Fibroblast of skin of scalp (primary cell): ENCODE measurements at regions not wholly inside any gene's neighbourhood (a gene's known extent, or its start where the extent isn't known, plus 50 kb on each side); places are given as distances from the start of the nearest gene placed in this dataset.

Experiments used
- DNase-seq: peaks from one replicate; pipeline ENCODE4 v3.0.0-alpha.2; 2013

DNA sequence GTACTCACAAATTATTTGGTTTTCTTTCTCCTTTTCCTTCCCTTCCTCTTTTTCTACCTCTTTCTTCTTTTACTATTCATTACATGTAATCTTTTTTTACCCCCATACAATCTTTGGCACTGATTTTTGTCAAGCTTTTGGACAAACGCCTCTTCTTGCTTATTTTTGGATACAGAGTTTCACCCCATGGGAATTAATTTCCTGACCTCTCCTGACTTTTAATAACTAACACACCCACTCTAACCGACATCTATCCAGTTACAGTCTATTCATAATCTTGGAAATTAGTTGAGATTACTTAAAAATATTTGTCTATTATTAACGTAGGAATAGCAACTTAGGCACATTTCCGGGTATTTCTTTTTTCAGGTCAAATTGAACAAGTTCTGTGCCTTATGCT lies 101.2 kb downstream of the HDGFL1 start:
- DNase-seq = no peak

DNA sequence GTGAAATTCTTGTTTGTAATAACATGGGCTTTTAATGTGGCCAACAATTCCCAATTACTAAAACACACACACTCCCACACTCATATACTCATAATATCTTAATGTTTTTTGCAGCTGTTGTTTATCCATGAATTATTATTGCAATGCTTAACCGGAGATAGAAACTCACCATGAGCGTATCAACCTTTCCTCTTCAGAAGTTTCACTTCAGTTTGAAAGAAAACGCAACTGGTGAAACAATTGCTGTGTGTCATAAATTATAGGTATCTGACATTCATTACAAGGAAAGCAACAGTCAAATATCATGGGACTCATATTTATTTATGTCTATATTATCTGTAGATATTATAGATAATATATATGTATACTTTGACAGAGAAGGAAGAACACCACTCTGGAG lies 104.1 kb downstream of the HDGFL1 start:
- DNase-seq = no peak

- no peak for DNase-seq
These were observed 111.6 kb downstream of the HDGFL1 start for GRCh38 chr6:22680950-22681349.

DNA sequence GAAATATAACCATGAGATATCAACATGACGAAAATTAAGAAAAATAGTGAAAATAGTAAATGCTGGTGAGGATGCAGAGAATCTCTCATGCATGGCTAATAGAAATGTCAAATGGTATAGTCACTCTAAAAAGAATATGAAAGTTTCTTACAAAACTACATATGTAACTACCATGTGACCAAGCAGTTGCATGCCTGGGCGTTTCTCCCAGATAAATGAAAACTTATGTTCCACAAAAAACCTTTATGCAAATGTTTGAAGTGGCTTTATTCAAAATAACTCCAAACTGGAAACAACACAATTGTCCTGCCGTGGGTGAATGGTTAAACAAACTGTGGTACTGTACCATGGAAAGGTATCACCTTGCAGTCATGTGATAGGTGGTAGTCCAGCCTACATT lies 112.4 kb downstream of the HDGFL1 start:
- DNase-seq = peak; percentile 6

- DNase-seq = no peak
These were observed 113.6 kb downstream of the HDGFL1 start for GRCh38 chr6:22682979-22683378.

GRCh38 chr6:22690446-22690845 lies 121.1 kb downstream of the HDGFL1 start:
- no peak for DNase-seq

GRCh38 chr6:22694092-22694724 lies 124.8 kb downstream of the HDGFL1 start:
- DNase-seq = no peak

GRCh38 chr6:22696481-22696880 lies 127.1 kb downstream of the HDGFL1 start:
- DNase-seq = no peak

- no peak for DNase-seq
These were observed 127.9 kb downstream of the HDGFL1 start for GRCh38 chr6:22697306-22697705.

GRCh38 chr6:22699151-22699550 lies 129.8 kb downstream of the HDGFL1 start:
- DNase-seq = no peak

DNA sequence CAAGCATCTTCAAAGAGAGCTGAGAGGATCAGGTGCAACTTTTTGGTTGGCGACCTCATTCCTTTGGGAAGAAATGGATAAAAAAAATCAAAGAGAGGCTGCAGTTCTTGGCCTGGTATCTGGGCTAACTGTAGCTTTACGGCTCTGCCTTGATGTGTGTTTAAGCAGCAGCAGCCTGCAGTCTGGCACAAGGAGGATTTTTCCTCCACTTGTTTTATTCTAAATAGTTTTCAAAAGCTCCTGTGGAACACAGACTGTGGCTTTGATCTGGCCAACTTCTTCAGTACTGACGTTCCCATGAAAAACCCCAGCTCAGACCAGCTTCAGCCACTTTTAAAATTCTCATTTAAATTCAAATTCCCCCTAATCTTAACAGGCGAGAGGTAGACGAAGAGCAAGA lies 137.3 kb downstream of the HDGFL1 start:
- no peak for DNase-seq

DNA sequence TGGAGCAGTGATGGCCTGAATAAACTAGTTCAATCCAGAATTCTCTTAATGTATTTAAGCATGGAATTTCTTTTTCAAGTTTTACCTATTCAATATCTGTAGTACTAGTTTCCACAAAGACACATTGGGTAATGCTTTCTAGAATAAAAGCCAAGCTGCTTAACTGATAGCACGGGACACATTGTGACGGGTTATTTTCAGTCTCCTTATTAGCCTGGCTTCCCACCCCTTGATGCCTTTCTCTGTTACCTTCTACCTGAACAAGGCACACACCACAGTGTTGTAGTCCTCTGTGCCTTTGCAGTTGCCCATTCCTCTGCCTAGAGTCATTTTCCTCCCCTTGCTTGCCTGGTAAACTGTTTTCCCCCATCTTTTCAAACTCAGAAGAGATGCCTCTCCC lies 139.1 kb downstream of the HDGFL1 start:
- no peak for DNase-seq

DNA sequence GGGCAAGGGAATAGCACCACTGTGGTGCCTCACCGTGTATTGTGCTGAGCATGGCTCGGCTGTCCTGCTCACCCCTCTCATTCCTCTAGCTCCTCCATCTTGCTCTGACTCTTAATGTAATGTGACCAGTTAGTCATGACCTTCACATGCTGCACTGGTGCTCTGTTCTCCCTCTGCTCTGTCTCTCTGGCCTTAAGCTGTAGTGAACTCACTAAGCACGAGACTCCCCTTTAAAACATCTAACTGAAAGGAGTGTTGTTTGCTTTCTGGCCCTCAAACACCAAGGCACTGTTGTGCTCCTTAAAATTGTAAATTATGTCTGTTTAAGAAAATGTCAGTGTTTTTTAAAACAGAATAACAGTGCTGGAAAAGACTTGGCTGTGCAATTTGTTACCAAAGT lies 140.4 kb downstream of the HDGFL1 start:
- DNase-seq = no peak

GRCh38 chr6:22716721-22717120 lies 147.4 kb downstream of the HDGFL1 start:
- DNase-seq = no peak

DNA sequence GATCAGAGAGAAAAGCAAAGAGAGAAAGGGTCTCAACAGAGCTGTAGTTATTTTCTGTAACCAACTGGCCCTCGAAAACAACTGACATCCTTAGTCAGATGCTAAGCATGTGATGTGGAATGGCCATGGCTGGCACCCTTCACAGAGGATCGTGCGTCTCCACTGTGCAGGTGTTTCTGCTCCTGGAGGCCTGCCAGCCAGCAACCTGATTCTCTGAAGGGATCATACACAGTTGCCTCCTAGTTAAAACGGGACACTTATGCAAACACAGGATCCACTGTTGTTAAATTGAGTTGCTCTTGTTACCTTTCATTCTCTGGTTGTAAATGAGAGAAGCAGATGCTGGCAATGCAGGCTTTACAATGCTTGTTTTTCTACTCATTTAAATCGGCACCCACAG lies 148.5 kb downstream of the HDGFL1 start:
- no peak for DNase-seq

GRCh38 chr6:22722913-22723312 lies 153.5 kb downstream of the HDGFL1 start:
- no peak for DNase-seq

GRCh38 chr6:22726966-22727365 lies 157.6 kb downstream of the HDGFL1 start:
- DNase-seq = no peak

- no peak for DNase-seq
These were observed 158.3 kb downstream of the HDGFL1 start for GRCh38 chr6:22727710-22728109.

DNA sequence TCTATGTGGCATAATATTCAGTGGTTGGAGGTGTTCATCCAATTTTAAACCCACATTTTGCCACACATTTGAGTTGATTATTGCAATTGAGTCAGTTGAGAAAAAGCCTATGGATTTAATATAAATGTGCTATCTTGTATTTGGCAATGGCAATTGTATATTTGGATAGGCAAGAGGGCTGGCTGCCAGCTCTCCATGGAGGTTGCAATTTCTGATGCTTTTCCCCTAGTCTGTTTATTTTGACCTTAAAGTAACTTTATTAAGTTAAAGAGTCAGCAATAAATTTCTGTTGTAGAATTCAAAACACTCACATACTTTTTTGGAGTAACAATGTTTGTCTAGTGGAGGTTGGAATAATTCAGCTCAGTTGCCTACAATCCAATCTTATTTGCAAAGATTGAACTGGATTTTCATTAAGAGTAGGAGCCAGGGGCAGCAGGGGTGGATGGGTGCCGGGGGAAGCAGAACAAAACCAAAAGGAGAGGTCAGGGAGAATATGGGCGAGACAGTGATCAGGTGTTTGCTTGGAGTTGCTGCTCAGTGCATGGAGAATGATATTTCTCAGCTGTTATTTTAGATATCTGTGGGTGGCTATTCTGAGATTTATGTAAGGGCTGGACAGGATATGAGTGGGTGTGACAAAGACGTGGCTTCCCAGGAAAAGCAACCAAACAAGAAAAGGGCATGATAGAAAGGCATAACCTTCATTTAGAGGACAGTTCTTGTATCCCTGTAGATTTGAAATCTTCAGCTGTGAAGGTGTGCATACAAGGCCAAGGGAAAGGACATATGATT lies 163.0 kb downstream of the HDGFL1 start:
- peak; percentile 7 for DNase-seq

DNA sequence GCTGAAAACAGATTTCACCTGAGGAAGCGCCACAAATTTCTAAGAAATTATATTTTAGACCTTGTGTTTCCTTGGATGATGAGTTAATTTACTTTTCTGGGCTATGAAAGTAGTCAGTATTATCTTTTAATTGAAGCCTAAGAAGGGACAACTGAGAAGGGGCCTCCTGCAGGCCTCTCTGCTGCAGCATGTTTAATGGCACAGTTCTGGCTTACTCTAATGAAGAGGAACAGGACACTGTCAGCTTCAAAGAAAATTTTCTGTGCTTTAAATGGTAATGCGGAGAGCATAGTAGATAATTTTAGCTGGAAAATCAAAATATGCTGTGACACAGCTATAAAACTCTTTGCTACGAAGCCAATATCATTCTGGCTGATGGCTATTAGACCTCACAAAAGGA lies 167.4 kb downstream of the HDGFL1 start:
- no peak for DNase-seq

- DNase-seq = peak; percentile 81
These were observed 168.0 kb downstream of the HDGFL1 start for GRCh38 chr6:22737331-22737730.

GRCh38 chr6:22738194-22738593 lies 168.8 kb downstream of the HDGFL1 start:
- DNase-seq = no peak

- peak; percentile 71 for DNase-seq
These were observed 178.2 kb downstream of the HDGFL1 start for GRCh38 chr6:22747571-22747970.

- DNase-seq = no peak
These were observed 179.3 kb downstream of the HDGFL1 start for GRCh38 chr6:22748681-22749080.
